Neural progenitor cell (in vitro differentiated cells): ENCODE measurements at regions not wholly inside any gene's neighbourhood (a gene's known extent, or its start where the extent isn't known, plus 50 kb on each side); places are given as distances from the start of the nearest gene placed in this dataset.
"Not testable (repeated sequence)": the region's sequence is repeated elsewhere in the genome, so short reads cannot be mapped to it uniquely, and the experiment has no call there.

Experiments
- DNase-seq: peaks from one replicate; pipeline ENCODE4 v3.0.0-alpha.2; 2016; ENCODE audit warnings: low spot score
- H2AFZ ChIP-seq: fragments of 200-600 bp; sonication (generic); replicated peaks from 2 replicates; pipeline ENCODE4 v1.6.1; 2016; ENCODE audit warnings: antibody characterized with exemption
- H3F3A ChIP-seq: fragments of 200-600 bp; sonication (generic); 2 replicates; pipeline ENCODE4 v1.6.1; 2016; ENCODE audit warnings: antibody characterized with exemption, low read depth
- H3K27ac ChIP-seq: fragments of 200-600 bp; sonication (generic); 2 replicates; pipeline ENCODE4 v1.5.1; 2016; ENCODE audit warnings: mild to moderate bottlenecking
- H3K27me3 ChIP-seq: fragments of 200-600 bp; sonication (generic); 2 replicates; pipeline ENCODE4 v1.6.1; 2016; ENCODE audit warnings: mild to moderate bottlenecking, moderate library complexity
- H3K36me3 ChIP-seq: fragments of 200-600 bp; sonication (generic); 2 replicates; pipeline ENCODE4 v1.5.1; 2016
- H3K4me1 ChIP-seq: fragments of 200-600 bp; sonication (generic); 2 replicates; pipeline ENCODE4 v1.6.1; 2016; ENCODE audit warnings: mixed run types
- H3K4me2 ChIP-seq: fragments of 200-600 bp; sonication (generic); 2 replicates; pipeline ENCODE4 v1.6.1; 2016
- H3K4me3 ChIP-seq: fragments of 200-600 bp; sonication (generic); 2 replicates; pipeline ENCODE4 v1.5.1; 2016
- H3K79me2 ChIP-seq: fragments of 200-600 bp; sonication (generic); 2 replicates; pipeline ENCODE4 v1.6.1; 2016; ENCODE audit warnings: low read depth
- H3K9ac ChIP-seq: fragments of 200-600 bp; sonication (generic); 2 replicates; pipeline ENCODE4 v1.6.1; 2016
- H3K9me3 ChIP-seq: fragments of 200-600 bp; sonication (generic); 2 replicates; pipeline ENCODE4 v1.5.1; 2016; ENCODE audit warnings: low read depth
- H4K20me1 ChIP-seq: fragments of 200-600 bp; sonication (generic); 2 replicates; pipeline ENCODE4 v1.6.1; 2016; ENCODE audit warnings: low read depth
- H3K27ac Mint-ChIP-seq: 3 replicates; pipeline ENCODE4 v1.8.0; 2021; ENCODE audit warnings: mixed read lengths
- H3K27me3 Mint-ChIP-seq: 2 replicates; pipeline ENCODE4 v1.8.0; 2022; ENCODE audit warnings: low read depth, mild to moderate bottlenecking, inconsistent platforms, moderate library complexity, mixed read lengths; ENCODE audit not compliant: insufficient read depth
- H3K36me3 Mint-ChIP-seq: 3 replicates; pipeline ENCODE4 v1.8.0; 2021; ENCODE audit warnings: mixed read lengths
- H3K4me1 Mint-ChIP-seq: 3 replicates; pipeline ENCODE4 v1.8.0; 2021; ENCODE audit warnings: mixed read lengths
- H3K4me3 Mint-ChIP-seq: 3 replicates; pipeline ENCODE4 v1.8.0; 2021; ENCODE audit warnings: mild to moderate bottlenecking, moderate library complexity, mixed read lengths
- H3K9me3 Mint-ChIP-seq: 3 replicates; pipeline ENCODE4 v1.8.0; 2020; ENCODE audit warnings: mixed read lengths
- CTCF ChIP-seq: fragments of 200-600 bp; sonication (generic); IDR thresholded peaks from 2 replicates; pipeline ENCODE4 v1.5.1; 2017; ENCODE audit warnings: antibody characterized with exemption, mild to moderate bottlenecking
- EZH2 ChIP-seq: fragments of 200-600 bp; sonication (generic); IDR thresholded peaks from 2 replicates; pipeline ENCODE4 v1.6.1; 2017; ENCODE audit warnings: antibody characterized with exemption, mild to moderate bottlenecking, moderate library complexity
- EZH2phosphoT487 ChIP-seq: fragments of 200-600 bp; sonication (generic); IDR thresholded peaks from 2 replicates; pipeline ENCODE4 v1.6.1; 2017; ENCODE audit warnings: antibody characterized with exemption

GRCh38 chr21:38114717-38115333, 142.0 kb upstream of the KCNJ15 start:
- Histone ChIP-seq H3K4me2 (no peak overlapping the region), H3K9ac (no peak overlapping the region), H3K27ac (no peak overlapping the region), H3K27me3 (no peaks in the 10 kb centered on the region), H3K36me3 (no peaks in the 10 kb centered on the region), H3K4me1 (no peaks in the 10 kb centered on the region), H3K79me2 (no peaks in the 10 kb centered on the region), H3F3A (no peaks in the 10 kb centered on the region), H3K4me3 (no peak overlapping the region), H3K9me3 (no peaks in the 10 kb centered on the region), H4K20me1 (no peaks in the 10 kb centered on the region), H2AFZ (no peak overlapping the region)
- no peak for DNase-seq
- Mint-ChIP-seq H3K4me3 (no peak overlapping the region), H3K27me3 (peaks cover 2% of the 10 kb centered on the region), H3K4me1 (no peaks in the 10 kb centered on the region), H3K36me3 (no peaks in the 10 kb centered on the region), H3K27ac (no peak overlapping the region), H3K9me3 (no peaks in the 10 kb centered on the region)
- TF ChIP-seq CTCF (no peak), EZH2 (no peak), EZH2phosphoT487 (no peak)

DNA sequence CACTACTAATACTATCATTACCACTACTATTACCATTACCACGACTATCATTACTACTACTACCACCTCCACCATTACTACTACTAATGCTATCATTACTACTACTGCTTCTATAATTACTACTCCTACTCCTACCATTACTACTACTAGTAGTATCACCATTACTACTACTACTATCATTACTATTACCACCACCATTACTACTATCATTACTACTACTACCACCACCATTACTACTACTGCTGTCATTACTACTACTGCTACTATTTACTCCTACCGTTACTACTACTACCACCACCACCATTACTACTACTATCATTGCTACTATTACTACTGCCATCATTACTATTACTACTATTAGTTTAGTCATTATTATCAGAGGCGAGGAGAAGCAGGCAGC, 140.9 kb upstream of the KCNJ15 start:
- H3K27ac Mint-ChIP-seq: no peak overlapping the region
- H3K79me2 ChIP-seq: no peaks in the 10 kb centered on the region

GRCh38 chr21:38119793-38120192, 137.0 kb upstream of the KCNJ15 start:
- H3K9ac ChIP-seq: no peak overlapping the region
- no peak overlapping the region for H3K4me3 ChIP-seq
- TF ChIP-seq EZH2: no peak
- no peak for TF ChIP-seq CTCF
- TF ChIP-seq EZH2phosphoT487: no peak
- H3K36me3 Mint-ChIP-seq: no peaks in the 10 kb centered on the region
- no peaks in the 10 kb centered on the region for H3K4me1 ChIP-seq
- no peaks in the 10 kb centered on the region for H3K36me3 ChIP-seq
- H3K27me3 ChIP-seq: no peaks in the 10 kb centered on the region
- H2AFZ ChIP-seq: no peak overlapping the region
- no peaks in the 10 kb centered on the region for H3K4me1 Mint-ChIP-seq
- no peak overlapping the region for H3K27ac ChIP-seq
- no peak overlapping the region for H3K27ac Mint-ChIP-seq
- no peaks in the 10 kb centered on the region for H3K79me2 ChIP-seq
- H3K27me3 Mint-ChIP-seq: peaks cover 5% of the 10 kb centered on the region
- no peak overlapping the region for H3K4me3 Mint-ChIP-seq
- no peaks in the 10 kb centered on the region for H3K9me3 Mint-ChIP-seq
- H3K4me2 ChIP-seq: no peak overlapping the region
- DNase-seq: no peak
- no peaks in the 10 kb centered on the region for H3K9me3 ChIP-seq
- no peaks in the 10 kb centered on the region for H4K20me1 ChIP-seq
- H3F3A ChIP-seq: no peaks in the 10 kb centered on the region

More for the DNA sequence above, 140.9 kb upstream of the KCNJ15 start:
- Histone ChIP-seq H3K27ac (no peak overlapping the region), H3K4me2 (no peak overlapping the region), H3K4me3 (no peak overlapping the region), H4K20me1 (no peaks in the 10 kb centered on the region), H3K4me1 (no peaks in the 10 kb centered on the region), H2AFZ (no peak overlapping the region), H3F3A (no peaks in the 10 kb centered on the region), H3K9ac (no peak overlapping the region), H3K36me3 (no peaks in the 10 kb centered on the region), H3K9me3 (no peaks in the 10 kb centered on the region), H3K27me3 (no peaks in the 10 kb centered on the region)
- no peaks in the 10 kb centered on the region for H3K9me3 Mint-ChIP-seq
- no peaks in the 10 kb centered on the region for H3K36me3 Mint-ChIP-seq
- no peak overlapping the region for H3K4me3 Mint-ChIP-seq
- H3K4me1 Mint-ChIP-seq: no peaks in the 10 kb centered on the region
- peaks cover 3% of the 10 kb centered on the region for H3K27me3 Mint-ChIP-seq
- TF ChIP-seq CTCF: no peak
- no peak for TF ChIP-seq EZH2phosphoT487
- no peak for TF ChIP-seq EZH2
- no peak for DNase-seq

GRCh38 chr21:38120679-38120983, 136.2 kb upstream of the KCNJ15 start:
- H3K36me3 ChIP-seq, H4K20me1 ChIP-seq, H3K9me3 ChIP-seq, H3K27me3 ChIP-seq, H3K4me2 ChIP-seq, H3K9ac ChIP-seq, H2AFZ ChIP-seq, H3F3A ChIP-seq, DNase-seq, H3K4me3 Mint-ChIP-seq, H3K4me1 Mint-ChIP-seq, H3K27ac ChIP-seq, H3K79me2 ChIP-seq, H3K27ac Mint-ChIP-seq, H3K4me1 ChIP-seq, H3K9me3 Mint-ChIP-seq, H3K4me3 ChIP-seq, H3K27me3 Mint-ChIP-seq, H3K36me3 Mint-ChIP-seq: not testable (repeated sequence)
